ENCODE measurements at regions not wholly inside any gene's neighbourhood (a gene's known extent, or its start where the extent isn't known, plus 50 kb on each side); places are given as distances from the start of the nearest gene placed in this dataset.

DNA sequence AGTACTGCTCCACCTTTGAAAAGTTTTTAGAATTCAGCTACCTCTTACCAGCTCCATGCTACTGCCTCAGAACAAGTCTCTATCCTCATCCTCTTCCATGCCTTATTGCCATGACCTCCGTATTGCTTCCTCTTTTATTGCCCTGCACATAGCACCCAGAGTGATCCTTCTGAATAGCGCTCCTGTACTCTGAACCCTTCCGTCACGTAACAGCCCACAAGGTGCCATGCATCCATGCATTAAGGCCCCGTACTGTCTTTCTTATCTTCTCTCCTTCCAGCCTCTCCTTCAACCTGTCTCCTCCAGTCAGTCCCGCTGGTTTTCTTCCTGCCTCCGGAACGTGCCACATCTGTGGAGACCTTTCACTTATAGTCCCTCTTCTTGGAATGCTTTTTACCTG lies 273.3 kb upstream of the SEMA6A start:
- Histone ChIP-seq H4K20me1 (ENCODE audit: insufficient read depth, low read length) (no peaks in the 10 kb centered on the region), H2AFZ (ENCODE audit: low read length) (no peak overlapping the region), H3K36me3 (ENCODE audit: insufficient read depth, low read length) (no peaks in the 10 kb centered on the region), H3K9me3 (ENCODE audit: low read length) (no peaks in the 10 kb centered on the region), H3K27ac (ENCODE audit: low read depth, low read length, poor library complexity, severe bottlenecking) (no peak overlapping the region), H3K9me2 (ENCODE audit: insufficient read depth, low read length) (no peaks in the 10 kb centered on the region), H3K4me3 (ENCODE audit: low read depth, low read length, poor library complexity, severe bottlenecking) (no peak overlapping the region), H3K79me2 (ENCODE audit: insufficient read depth, low read depth, low read length) (no peaks in the 10 kb centered on the region), H3K4me1 (ENCODE audit: insufficient read depth, low read length, poor library complexity, severe bottlenecking) (no peaks in the 10 kb centered on the region), H3K4me2 (ENCODE audit: low read length) (no peak overlapping the region)
- intact Hi-C loops (cut with micrococcal nuclease; ENCODE audit: unreplicated experiment), result no loop called here
- CTCF ChIA-PET (ENCODE audit: unreplicated experiment), result no interaction called here
- no peak for DNase-seq (ENCODE audit: low spot score)
- BruUV-seq (replicated peaks), result no TSS peak
- POLR2A ChIA-PET, result interaction anchor here (1.2 kb wide), 1 partner anchor 16 kb away, joined by 3 read pairs; no protein-coding TSS in a partner anchor
- TF ChIP-seq, protein P1, sequence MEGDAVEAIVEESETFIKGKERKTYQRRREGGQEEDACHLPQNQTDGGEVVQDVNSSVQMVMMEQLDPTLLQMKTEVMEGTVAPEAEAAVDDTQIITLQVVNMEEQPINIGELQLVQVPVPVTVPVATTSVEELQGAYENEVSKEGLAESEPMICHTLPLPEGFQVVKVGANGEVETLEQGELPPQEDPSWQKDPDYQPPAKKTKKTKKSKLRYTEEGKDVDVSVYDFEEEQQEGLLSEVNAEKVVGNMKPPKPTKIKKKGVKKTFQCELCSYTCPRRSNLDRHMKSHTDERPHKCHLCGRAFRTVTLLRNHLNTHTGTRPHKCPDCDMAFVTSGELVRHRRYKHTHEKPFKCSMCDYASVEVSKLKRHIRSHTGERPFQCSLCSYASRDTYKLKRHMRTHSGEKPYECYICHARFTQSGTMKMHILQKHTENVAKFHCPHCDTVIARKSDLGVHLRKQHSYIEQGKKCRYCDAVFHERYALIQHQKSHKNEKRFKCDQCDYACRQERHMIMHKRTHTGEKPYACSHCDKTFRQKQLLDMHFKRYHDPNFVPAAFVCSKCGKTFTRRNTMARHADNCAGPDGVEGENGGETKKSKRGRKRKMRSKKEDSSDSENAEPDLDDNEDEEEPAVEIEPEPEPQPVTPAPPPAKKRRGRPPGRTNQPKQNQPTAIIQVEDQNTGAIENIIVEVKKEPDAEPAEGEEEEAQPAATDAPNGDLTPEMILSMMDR (conservative IDR thresholded peaks at IDR 0.05; ENCODE audit: low read length), result no peak
- TF ChIP-seq EZH2phosphoT487 (IDR thresholded peaks at IDR 0.05; ENCODE audit: borderline replicate concordance, low read depth, low read length), result no peak

DNA sequence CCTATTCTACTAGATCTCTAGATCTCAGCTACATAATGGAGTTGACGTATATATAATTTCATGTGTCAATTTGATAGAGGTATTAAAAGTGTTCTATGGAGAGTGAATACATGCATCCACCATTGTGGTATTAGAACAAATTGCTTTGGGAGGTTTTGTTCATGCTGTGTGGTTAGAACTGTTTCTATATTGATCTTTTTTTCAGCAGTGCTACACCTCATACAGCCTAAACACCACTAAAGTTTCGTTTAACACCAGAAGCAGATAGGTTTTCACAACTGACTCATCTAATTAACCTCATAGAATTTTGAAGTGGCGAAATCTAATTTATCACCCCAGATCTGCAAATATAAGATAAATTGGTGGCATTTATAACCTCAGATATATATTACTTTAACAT lies 269.4 kb upstream of the SEMA6A start:
- POLR2A ChIA-PET, result interaction anchor here (0.6 kb wide), 1 partner anchor 1228 kb away, joined by 3 read pairs; no protein-coding TSS in a partner anchor
- Histone ChIP-seq H4K20me1 (ENCODE audit: insufficient read depth, low read length) (no peaks in the 10 kb centered on the region), H3K9me2 (ENCODE audit: insufficient read depth, low read length) (no peaks in the 10 kb centered on the region), H3K9me3 (ENCODE audit: low read length) (no peaks in the 10 kb centered on the region), H3K4me3 (ENCODE audit: low read depth, low read length, poor library complexity, severe bottlenecking) (no peak overlapping the region), H3K79me2 (ENCODE audit: insufficient read depth, low read depth, low read length) (no peaks in the 10 kb centered on the region), H3K4me2 (ENCODE audit: low read length) (no peak overlapping the region), H3K36me3 (ENCODE audit: insufficient read depth, low read length) (no peaks in the 10 kb centered on the region), H3K27ac (ENCODE audit: low read depth, low read length, poor library complexity, severe bottlenecking) (no peak overlapping the region), H3K4me1 (ENCODE audit: insufficient read depth, low read length, poor library complexity, severe bottlenecking) (no peaks in the 10 kb centered on the region), H2AFZ (ENCODE audit: low read length) (no peak overlapping the region)
- CTCF ChIA-PET (ENCODE audit: unreplicated experiment), result no interaction called here
- intact Hi-C loops (cut with micrococcal nuclease; ENCODE audit: unreplicated experiment), result no loop called here
- BruUV-seq (replicated peaks), result no TSS peak
- no peak for DNase-seq (ENCODE audit: low spot score)
- no peak for TF ChIP-seq EZH2phosphoT487 (IDR thresholded peaks at IDR 0.05; ENCODE audit: borderline replicate concordance, low read depth, low read length)
- TF ChIP-seq, protein P1 (conservative IDR thresholded peaks at IDR 0.05; ENCODE audit: low read length), result no peak

DNA sequence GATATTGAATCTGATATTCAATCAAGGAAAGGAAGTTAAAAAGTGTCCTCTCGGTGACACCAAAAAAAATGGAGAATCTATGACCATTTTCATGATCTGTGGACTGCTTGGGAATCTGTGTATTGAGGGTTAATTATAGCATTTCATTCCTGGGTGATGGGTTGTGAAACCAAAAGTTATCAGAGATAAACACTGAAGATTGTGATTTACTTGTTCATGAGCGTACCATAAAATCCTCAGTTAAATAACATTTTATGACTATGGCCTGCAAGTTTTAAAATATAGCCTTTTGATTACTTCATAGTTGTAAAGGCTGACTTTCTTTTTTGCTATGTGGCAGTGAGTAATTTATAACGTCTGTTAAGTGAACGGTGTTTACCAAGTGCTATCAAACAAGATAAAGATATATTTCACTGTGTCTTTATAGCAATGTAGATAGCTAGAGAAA lies 267.9 kb upstream of the SEMA6A start:
- H3K79me2 ChIP-seq (ENCODE audit: insufficient read depth, low read depth, low read length), result no peaks in the 10 kb centered on the region
- intact Hi-C loops (cut with micrococcal nuclease; ENCODE audit: unreplicated experiment), result no loop called here
- H3K36me3 ChIP-seq (ENCODE audit: insufficient read depth, low read length), result no peaks in the 10 kb centered on the region
- H4K20me1 ChIP-seq (ENCODE audit: insufficient read depth, low read length), result no peaks in the 10 kb centered on the region
- H3K9me3 ChIP-seq (ENCODE audit: low read length), result no peaks in the 10 kb centered on the region
- no peak overlapping the region for H3K4me2 ChIP-seq (ENCODE audit: low read length)
- CTCF ChIA-PET (ENCODE audit: unreplicated experiment), result no interaction called here
- H3K9me2 ChIP-seq (ENCODE audit: insufficient read depth, low read length), result no peaks in the 10 kb centered on the region
- POLR2A ChIA-PET, result no interaction called here
- no TSS peak for BruUV-seq (replicated peaks)
- TF ChIP-seq, protein P1 (conservative IDR thresholded peaks at IDR 0.05; ENCODE audit: low read length), result no peak
- TF ChIP-seq EZH2phosphoT487 (IDR thresholded peaks at IDR 0.05; ENCODE audit: borderline replicate concordance, low read depth, low read length), result no peak
- no peak overlapping the region for H3K27ac ChIP-seq (ENCODE audit: low read depth, low read length, poor library complexity, severe bottlenecking)
- H3K4me3 ChIP-seq (ENCODE audit: low read depth, low read length, poor library complexity, severe bottlenecking), result no peak overlapping the region
- no peak for DNase-seq (ENCODE audit: low spot score)
- H2AFZ ChIP-seq (ENCODE audit: low read length), result no peak overlapping the region
- no peaks in the 10 kb centered on the region for H3K4me1 ChIP-seq (ENCODE audit: insufficient read depth, low read length, poor library complexity, severe bottlenecking)
